Lower lobe of right lung (tissue), 2 donors: ENCODE measurements at regions not wholly inside any gene's neighbourhood (a gene's known extent, or its start where the extent isn't known, plus 50 kb on each side); places are given as distances from the start of the nearest gene placed in this dataset.
A peak's percentile ranks its signal among the peaks of the same experiment; 100 is the strongest.

ENCODE experiments used
- ATAC-seq, 2 donors: fragments of 200-7000 bp; cut with Tn5 transposase; one replicate each; pipeline ENCODE4 v1.9.1; 2020 to 2022; ENCODE audit warnings: mild to moderate bottlenecking in 2 of 2, moderate library complexity in 2 of 2
- DNase-seq: peaks from one replicate; pipeline ENCODE4 v3.0.0-alpha.2; 2020
- H3K27ac ChIP-seq: fragments of 200-600 bp; one replicate; pipeline ENCODE4 v1.8.0; 2022
- H3K27me3 ChIP-seq: fragments of 200-600 bp; one replicate; pipeline ENCODE4 v1.8.0; 2022; ENCODE audit warnings: low read depth
- H3K36me3 ChIP-seq: fragments of 200-600 bp; one replicate; pipeline ENCODE4 v1.8.0; 2022; ENCODE audit warnings: mild to moderate bottlenecking
- H3K4me1 ChIP-seq: fragments of 200-600 bp; one replicate; pipeline ENCODE4 v1.8.0; 2022
- H3K4me3 ChIP-seq: fragments of 200-600 bp; one replicate; pipeline ENCODE4 v1.8.0; 2022; ENCODE audit warnings: mild to moderate bottlenecking
- H3K9me3 ChIP-seq: fragments of 200-600 bp; one replicate; pipeline ENCODE4 v1.8.0; 2022
- intact Hi-C: fragments of 100-400 bp; cut with DNase I; formaldehyde crosslinking; loops from one replicate; pipeline ENCODE4 v1.11.0; 2022
- TF ChIP-seq, protein P1 (sequence below): fragments of 200-600 bp; IDR thresholded peaks from one replicate; pipeline ENCODE4 v1.8.0; 2022; ENCODE audit warnings: antibody characterized with exemption, mild to moderate bottlenecking
- donor health status: DM: no; HTN: yes; CAD: no; lungs with severe emphysema.

DNA sequence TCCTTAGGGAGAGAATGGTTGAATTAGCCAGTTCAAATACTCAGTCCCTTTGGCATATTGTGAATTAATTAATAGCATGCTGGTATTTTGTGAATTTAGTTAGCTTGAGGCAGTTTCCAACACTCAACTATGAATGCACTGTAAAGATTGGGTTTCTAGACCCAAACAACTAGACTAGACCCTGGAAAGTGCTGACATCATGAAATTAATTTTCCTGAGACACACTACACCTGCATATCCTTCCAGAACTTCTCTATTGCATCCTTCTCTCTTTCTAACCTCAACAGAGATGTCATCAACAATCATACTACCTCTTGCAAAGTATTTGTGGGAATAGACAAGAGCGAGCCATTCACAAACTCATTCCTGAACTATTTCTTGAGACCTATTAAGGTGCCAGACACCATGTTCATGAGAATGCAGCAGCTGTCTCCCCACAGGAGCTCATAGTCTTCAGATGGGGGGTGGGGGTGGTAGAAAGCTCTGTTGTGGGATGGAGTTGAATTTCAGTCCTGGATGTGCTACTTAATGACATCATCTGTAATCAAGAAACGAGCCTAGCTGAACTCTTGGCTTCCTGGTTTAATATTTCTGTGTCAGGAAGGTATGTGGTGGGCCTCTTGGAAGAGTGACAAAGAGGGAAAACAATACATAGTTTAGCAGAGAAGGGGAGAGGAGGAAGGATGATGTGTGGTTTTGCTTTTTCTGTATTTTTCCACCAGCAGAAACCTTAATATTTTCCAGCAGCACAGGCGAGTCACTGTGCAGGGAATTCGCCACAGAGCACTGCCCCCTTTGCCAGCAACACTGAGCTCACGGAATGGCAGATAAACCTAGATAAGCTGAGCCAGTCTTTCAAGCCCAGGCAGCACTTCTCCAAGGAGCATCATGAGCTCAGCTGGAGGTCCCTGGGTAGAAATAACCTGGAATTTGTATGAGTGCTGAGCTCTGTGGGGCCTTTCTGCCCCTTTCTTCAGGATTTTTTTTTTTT, 53.1 kb upstream of the CYSLTR2 start:
- Histone ChIP-seq H3K4me3 (no peak overlapping the region), H3K9me3 (peaks cover under 1% of the 10 kb centered on the region), H3K36me3 (no peaks in the 10 kb centered on the region), H3K27me3 (no peaks in the 10 kb centered on the region), H3K27ac (no peak overlapping the region), H3K4me1 (no peaks in the 10 kb centered on the region)
- TF ChIP-seq, protein P1, sequence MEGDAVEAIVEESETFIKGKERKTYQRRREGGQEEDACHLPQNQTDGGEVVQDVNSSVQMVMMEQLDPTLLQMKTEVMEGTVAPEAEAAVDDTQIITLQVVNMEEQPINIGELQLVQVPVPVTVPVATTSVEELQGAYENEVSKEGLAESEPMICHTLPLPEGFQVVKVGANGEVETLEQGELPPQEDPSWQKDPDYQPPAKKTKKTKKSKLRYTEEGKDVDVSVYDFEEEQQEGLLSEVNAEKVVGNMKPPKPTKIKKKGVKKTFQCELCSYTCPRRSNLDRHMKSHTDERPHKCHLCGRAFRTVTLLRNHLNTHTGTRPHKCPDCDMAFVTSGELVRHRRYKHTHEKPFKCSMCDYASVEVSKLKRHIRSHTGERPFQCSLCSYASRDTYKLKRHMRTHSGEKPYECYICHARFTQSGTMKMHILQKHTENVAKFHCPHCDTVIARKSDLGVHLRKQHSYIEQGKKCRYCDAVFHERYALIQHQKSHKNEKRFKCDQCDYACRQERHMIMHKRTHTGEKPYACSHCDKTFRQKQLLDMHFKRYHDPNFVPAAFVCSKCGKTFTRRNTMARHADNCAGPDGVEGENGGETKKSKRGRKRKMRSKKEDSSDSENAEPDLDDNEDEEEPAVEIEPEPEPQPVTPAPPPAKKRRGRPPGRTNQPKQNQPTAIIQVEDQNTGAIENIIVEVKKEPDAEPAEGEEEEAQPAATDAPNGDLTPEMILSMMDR: no peak
- ATAC-seq (no peak), DNase-seq (no peak)
- intact Hi-C loops: no loop called here

DNA sequence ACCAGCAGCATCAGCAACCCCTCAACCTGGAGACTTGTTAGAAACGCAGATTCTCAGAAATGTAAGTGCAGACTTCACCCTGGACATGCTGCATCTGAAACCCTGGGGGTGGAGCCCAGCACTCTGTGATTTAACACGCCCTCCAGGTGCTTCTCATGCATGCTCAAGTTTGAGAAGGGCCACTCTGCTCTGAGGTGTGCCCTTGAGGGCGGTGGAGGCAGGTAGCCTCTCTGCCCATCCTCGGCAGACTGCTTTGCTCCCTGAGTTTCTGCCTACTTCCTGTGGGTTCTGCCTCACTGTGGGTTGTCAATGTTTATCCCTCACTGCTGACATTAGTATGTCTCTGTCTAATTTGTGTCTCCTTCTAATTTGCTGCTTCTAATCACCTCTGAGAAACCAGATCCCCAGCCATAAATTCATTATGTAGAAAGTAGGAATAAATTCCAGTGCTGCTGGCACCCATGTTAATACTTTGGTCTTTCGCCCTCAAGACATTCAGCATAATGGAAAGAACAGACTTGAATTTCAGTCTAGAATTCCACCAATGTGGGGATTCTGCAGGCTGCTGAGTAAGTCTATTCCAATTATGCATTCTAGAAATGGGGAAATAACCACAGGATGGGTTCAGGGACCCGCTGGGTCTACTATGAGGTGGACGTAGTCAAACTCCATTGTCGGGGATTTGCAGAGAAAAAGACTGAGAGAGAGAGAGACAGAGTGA, 51.3 kb upstream of the CYSLTR2 start:
- no peak for DNase-seq
- Histone ChIP-seq H3K27ac (no peak overlapping the region), H3K36me3 (no peaks in the 10 kb centered on the region), H3K4me3 (no peak overlapping the region), H3K4me1 (no peaks in the 10 kb centered on the region), H3K27me3 (no peaks in the 10 kb centered on the region), H3K9me3 (peaks cover 4% of the 10 kb centered on the region)
- peak in 1 of 2 donors; percentile 21 for ATAC-seq
- intact Hi-C loops: no loop called here
- TF ChIP-seq, protein P1: no peak

DNA sequence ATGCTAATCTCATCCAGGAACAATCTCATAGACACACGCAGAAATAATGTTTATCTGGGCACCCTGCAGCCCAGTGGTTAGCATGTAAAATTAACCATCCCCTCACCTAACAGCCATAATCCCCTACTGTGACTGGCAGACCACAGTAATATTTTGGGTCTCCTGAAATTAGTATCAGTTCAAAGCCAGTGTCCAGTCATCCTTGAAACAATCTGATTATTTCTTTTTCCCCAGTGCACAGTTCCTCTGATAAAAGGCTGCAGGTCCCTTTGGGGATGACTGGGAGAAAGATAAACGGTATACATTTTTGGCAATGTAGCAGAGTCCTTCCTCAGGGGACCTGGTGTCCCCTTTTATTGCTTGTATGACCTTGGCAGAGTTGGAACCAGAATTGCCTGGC, 50.4 kb upstream of the CYSLTR2 start:
- TF ChIP-seq, protein P1: no peak
- peaks cover 4% of the 10 kb centered on the region for H3K9me3 ChIP-seq
- no peaks in the 10 kb centered on the region for H3K4me1 ChIP-seq
- intact Hi-C loops: no loop called here
- DNase-seq (no peak), ATAC-seq (no peak)
- H3K27me3 ChIP-seq: no peaks in the 10 kb centered on the region
- no peak overlapping the region for H3K4me3 ChIP-seq
- H3K27ac ChIP-seq: no peak overlapping the region
- no peaks in the 10 kb centered on the region for H3K36me3 ChIP-seq
